Breast epithelium (tissue), 4 donors: ENCODE measurements at regions not wholly inside any gene's neighbourhood (a gene's known extent, or its start where the extent isn't known, plus 50 kb on each side); places are given as distances from the start of the nearest gene placed in this dataset.

Experiments used
- DNase-seq, 2 donors: peaks; one replicate each; pipeline ENCODE4 v3.0.0-alpha.2; 2019; ENCODE audit warnings: low spot score in 2 of 2
- H3K27ac ChIP-seq, 2 donors: fragments of 200-600 bp; sonication (generic) in 1 of 2; one replicate each; pipeline ENCODE4 v1.5.1; 2016 to 2019; ENCODE audit warnings: mild to moderate bottlenecking in 1 of 2
- H3K27me3 ChIP-seq, 2 donors: fragments of 200-600 bp; sonication (generic) in 1 of 2; one replicate each; pipeline versions ENCODE4 v1.5.1 to v1.6.0; 2017 to 2019; ENCODE audit warnings: control low read depth in 1 of 2, mild to moderate bottlenecking in 1 of 2
- H3K36me3 ChIP-seq: fragments of 200-600 bp; one replicate; pipeline ENCODE4 v1.5.1; 2019
- H3K4me1 ChIP-seq, 2 donors: fragments of 200-600 bp; sonication (generic); one replicate each; pipeline ENCODE4 v1.5.1; 2016 to 2019; ENCODE audit warnings: control low read depth in 1 of 2
- H3K4me3 ChIP-seq, 3 donors: fragments of 200-600 bp; sonication (generic); 1 replicate in 2 of 3; 2 replicates in 1 of 3; pipeline ENCODE4 v1.5.1; 2016 to 2019; ENCODE audit warnings: mild to moderate bottlenecking in 3 of 3, moderate library complexity in 2 of 3
- H3K9me3 ChIP-seq, 2 donors: fragments of 200-600 bp; sonication (generic) in 1 of 2; one replicate each; pipeline ENCODE4 v1.5.1; 2016 to 2019; ENCODE audit warnings: control low read depth in 1 of 2
- POLR2A ChIP-seq: fragments of 450-650 bp; IDR thresholded peaks from one replicate; pipeline ENCODE4 v1.6.1; 2016; ENCODE audit warnings: antibody characterized with exemption, mild to moderate bottlenecking, moderate library complexity
- POLR2AphosphoS5 ChIP-seq, 3 donors: sonication (generic); formaldehyde crosslinking; IDR thresholded peaks; one replicate each; pipeline ENCODE4 v1.6.1; 2017; ENCODE audit warnings: antibody characterized with exemption in 3 of 3
- intact Hi-C: fragments of 100-400 bp; cut with DNase I; formaldehyde crosslinking; loops from one replicate; pipeline ENCODE4 v1.15.1; 2023; ENCODE audit warnings: low total_unique reads
- TF ChIP-seq, protein P1 (sequence below), 3 donors: fragments of 450-650 bp; IDR thresholded peaks; one replicate each; pipeline ENCODE4 v1.5.1; 2016 to 2017; ENCODE audit warnings: antibody characterized with exemption in 3 of 3, mild to moderate bottlenecking in 3 of 3, moderate library complexity in 3 of 3

DNA sequence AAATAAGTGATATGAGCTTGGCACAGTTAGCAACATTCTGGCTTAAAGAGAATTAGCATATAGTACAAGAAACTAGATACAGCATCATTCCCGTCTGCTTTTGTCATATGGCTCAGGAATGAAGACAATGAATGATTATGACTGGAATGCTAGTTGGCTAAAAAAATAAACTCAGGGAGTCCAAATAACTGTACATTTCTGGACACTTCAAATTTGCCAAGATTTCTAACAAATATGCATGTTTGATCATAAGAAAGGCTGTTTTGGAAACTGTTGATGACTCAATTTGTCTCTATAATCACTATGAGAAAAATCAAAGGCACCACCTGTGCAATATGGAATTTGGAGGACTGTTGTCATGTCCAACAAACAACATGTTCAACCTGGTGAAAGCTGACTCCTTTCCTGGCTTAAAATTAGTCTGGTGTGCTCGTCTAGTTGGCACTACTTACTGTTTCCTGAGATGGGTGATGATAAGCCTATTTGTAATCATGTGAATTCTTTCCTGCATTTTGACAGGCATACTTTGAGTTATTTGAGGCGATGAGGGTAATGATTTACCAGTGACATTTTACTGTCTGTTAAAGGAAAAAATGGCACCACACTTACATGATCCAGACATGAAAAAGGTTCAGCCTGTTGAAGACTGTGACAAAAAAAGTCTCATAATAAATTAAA, 133.9 kb upstream of the CDH20 start:
- DNase-seq = no peak
- intact Hi-C loops = no loop called here
- Histone ChIP-seq H3K27me3 (no peaks in the 10 kb centered on the region), H3K9me3 (no peaks in the 10 kb centered on the region), H3K27ac (no peak overlapping the region), H3K36me3 (no peaks in the 10 kb centered on the region), H3K4me1 (no peaks in the 10 kb centered on the region), H3K4me3 (no peak overlapping the region)
- TF ChIP-seq, protein P1, sequence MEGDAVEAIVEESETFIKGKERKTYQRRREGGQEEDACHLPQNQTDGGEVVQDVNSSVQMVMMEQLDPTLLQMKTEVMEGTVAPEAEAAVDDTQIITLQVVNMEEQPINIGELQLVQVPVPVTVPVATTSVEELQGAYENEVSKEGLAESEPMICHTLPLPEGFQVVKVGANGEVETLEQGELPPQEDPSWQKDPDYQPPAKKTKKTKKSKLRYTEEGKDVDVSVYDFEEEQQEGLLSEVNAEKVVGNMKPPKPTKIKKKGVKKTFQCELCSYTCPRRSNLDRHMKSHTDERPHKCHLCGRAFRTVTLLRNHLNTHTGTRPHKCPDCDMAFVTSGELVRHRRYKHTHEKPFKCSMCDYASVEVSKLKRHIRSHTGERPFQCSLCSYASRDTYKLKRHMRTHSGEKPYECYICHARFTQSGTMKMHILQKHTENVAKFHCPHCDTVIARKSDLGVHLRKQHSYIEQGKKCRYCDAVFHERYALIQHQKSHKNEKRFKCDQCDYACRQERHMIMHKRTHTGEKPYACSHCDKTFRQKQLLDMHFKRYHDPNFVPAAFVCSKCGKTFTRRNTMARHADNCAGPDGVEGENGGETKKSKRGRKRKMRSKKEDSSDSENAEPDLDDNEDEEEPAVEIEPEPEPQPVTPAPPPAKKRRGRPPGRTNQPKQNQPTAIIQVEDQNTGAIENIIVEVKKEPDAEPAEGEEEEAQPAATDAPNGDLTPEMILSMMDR (IDR thresholded peaks at IDR 0.05) = no peak
- TF ChIP-seq POLR2A (no peak), POLR2AphosphoS5 (IDR thresholded peaks at IDR 0.05) (no peak)

DNA sequence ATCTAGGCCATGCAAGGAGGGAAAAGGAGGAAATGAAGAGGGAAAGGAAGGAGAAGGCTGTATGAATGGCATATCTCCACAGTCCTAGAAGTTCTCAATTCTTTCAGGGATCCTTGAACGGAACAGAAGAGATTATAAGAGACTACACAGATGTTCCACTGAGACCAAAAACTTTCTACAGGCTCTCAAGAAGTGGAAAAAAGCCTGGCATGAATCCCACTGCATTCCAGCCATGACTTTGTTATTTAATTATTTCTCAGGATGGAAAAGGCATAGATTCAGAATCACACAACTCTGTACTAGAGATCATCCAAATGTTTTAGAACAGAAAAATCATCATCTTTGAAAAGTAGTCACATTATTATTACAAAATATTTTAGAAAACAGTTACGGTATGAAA, 131.7 kb upstream of the CDH20 start:
- Histone ChIP-seq H3K27me3 (no peaks in the 10 kb centered on the region), H3K9me3 (no peaks in the 10 kb centered on the region), H3K4me1 (no peaks in the 10 kb centered on the region), H3K4me3 (no peak overlapping the region), H3K27ac (no peak overlapping the region), H3K36me3 (no peaks in the 10 kb centered on the region)
- DNase-seq = no peak
- intact Hi-C loops = no loop called here
- TF ChIP-seq, protein P1 (IDR thresholded peaks at IDR 0.05) = no peak

- no peak for DNase-seq
- intact Hi-C loops = no loop called here
- H3K27ac ChIP-seq = no peak overlapping the region
- TF ChIP-seq POLR2AphosphoS5 (IDR thresholded peaks at IDR 0.05) = no peak
- TF ChIP-seq POLR2A = no peak
- TF ChIP-seq, protein P1 (IDR thresholded peaks at IDR 0.05) = no peak
- H3K9me3 ChIP-seq = no peaks in the 10 kb centered on the region
- no peak overlapping the region for H3K4me3 ChIP-seq
- no peaks in the 10 kb centered on the region for H3K27me3 ChIP-seq
- H3K4me1 ChIP-seq = no peaks in the 10 kb centered on the region
- H3K36me3 ChIP-seq = no peaks in the 10 kb centered on the region
These were observed 130.1 kb upstream of the CDH20 start for GRCh38 chr18:61203151-61203550.

DNA sequence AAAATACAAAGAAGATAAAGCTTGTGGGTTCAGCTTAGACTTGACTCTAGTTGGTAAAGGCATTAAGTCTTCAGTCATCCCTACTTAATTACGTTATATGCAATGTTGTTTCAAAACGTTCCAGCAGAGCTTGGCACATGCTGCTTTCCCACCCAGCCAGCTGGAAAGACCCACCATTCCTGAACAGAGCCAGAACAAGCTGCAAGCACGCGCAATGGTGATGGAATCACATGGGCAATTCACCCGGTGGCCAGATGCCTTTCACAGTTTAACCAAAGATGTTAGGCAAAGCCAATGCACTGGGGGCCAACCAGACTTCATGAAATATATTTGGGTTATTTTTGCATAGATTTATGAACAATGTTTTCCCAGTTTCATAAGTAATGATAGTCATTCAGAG, 123.4 kb upstream of the CDH20 start:
- Histone ChIP-seq H3K9me3 (no peaks in the 10 kb centered on the region), H3K27me3 (no peaks in the 10 kb centered on the region), H3K4me3 (no peak overlapping the region), H3K27ac (no peak overlapping the region), H3K4me1 (no peaks in the 10 kb centered on the region), H3K36me3 (no peaks in the 10 kb centered on the region)
- intact Hi-C loops = no loop called here
- TF ChIP-seq, protein P1 (IDR thresholded peaks at IDR 0.05) = no peak
- TF ChIP-seq POLR2AphosphoS5 (IDR thresholded peaks at IDR 0.05) = no peak
- no peak for TF ChIP-seq POLR2A
- DNase-seq = no peak

- intact Hi-C loops = no loop called here
- no peaks in the 10 kb centered on the region for H3K4me1 ChIP-seq
- H3K27ac ChIP-seq = no peak overlapping the region
- H3K9me3 ChIP-seq = no peaks in the 10 kb centered on the region
- no peaks in the 10 kb centered on the region for H3K27me3 ChIP-seq
- no peaks in the 10 kb centered on the region for H3K36me3 ChIP-seq
- no peak overlapping the region for H3K4me3 ChIP-seq
- DNase-seq = no peak
- TF ChIP-seq, protein P1 (IDR thresholded peaks at IDR 0.05) = no peak
- TF ChIP-seq POLR2A (no peak), POLR2AphosphoS5 (IDR thresholded peaks at IDR 0.05) (no peak)
These were observed 117.2 kb upstream of the CDH20 start for GRCh38 chr18:61216051-61216450.
